B cell (primary cell): ENCODE measurements at regions not wholly inside any gene's neighbourhood (a gene's known extent, or its start where the extent isn't known, plus 50 kb on each side); places are given as distances from the start of the nearest gene placed in this dataset.

Experiments
- EZH2 ChIP-seq: IDR thresholded peaks from 2 replicates; pipeline ENCODE4 v1.6.1; 2012; ENCODE audit warnings: borderline replicate concordance, low read depth, mild to moderate bottlenecking, moderate library complexity, low read length; ENCODE audit not compliant: insufficient read depth, poor library complexity, severe bottlenecking
- TF ChIP-seq, protein P1 (sequence below): fragments of 200-600 bp; IDR thresholded peaks from one replicate; pipeline ENCODE4 v1.8.0; 2022; ENCODE audit warnings: antibody characterized with exemption, mild to moderate bottlenecking

DNA sequence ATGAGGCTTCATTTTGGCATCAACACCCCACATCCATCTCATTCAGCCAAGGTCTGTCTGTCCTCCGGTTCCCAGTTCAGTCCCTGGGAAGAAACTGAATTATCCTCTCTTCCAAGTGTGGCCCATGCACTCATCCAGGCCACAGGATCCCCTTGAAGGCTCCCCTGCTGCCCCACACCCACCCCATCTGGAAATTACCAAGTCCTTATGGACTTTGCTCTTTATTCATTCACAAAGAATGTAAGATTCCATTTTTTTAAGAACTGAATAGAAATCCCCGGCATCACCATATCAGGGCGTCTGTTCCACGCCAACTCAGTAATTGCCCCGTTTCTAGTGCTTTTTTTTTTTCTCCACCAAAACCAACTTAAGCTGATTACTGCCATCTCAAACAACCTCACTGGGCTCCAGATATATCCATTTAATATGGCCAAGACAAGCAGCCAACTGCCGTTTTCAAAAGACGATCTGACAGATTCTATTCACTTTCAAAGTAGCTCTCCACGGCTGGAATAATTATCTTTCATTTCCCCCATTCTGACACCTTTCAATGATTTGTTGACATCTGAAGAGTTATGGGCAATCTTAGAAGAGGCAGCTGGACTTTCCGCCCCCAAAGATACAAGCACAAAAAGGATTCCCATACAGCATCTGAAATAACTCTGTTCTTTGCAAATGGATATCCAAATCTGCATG is 55.9 kb downstream of the OLIG1 start:
- TF ChIP-seq, protein P1, sequence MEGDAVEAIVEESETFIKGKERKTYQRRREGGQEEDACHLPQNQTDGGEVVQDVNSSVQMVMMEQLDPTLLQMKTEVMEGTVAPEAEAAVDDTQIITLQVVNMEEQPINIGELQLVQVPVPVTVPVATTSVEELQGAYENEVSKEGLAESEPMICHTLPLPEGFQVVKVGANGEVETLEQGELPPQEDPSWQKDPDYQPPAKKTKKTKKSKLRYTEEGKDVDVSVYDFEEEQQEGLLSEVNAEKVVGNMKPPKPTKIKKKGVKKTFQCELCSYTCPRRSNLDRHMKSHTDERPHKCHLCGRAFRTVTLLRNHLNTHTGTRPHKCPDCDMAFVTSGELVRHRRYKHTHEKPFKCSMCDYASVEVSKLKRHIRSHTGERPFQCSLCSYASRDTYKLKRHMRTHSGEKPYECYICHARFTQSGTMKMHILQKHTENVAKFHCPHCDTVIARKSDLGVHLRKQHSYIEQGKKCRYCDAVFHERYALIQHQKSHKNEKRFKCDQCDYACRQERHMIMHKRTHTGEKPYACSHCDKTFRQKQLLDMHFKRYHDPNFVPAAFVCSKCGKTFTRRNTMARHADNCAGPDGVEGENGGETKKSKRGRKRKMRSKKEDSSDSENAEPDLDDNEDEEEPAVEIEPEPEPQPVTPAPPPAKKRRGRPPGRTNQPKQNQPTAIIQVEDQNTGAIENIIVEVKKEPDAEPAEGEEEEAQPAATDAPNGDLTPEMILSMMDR = no peak
- no peak for TF ChIP-seq EZH2
